PC-3 (cell line): ENCODE measurements at regions not wholly inside any gene's neighbourhood (a gene's known extent, or its start where the extent isn't known, plus 50 kb on each side); places are given as distances from the start of the nearest gene placed in this dataset.

Experiments
- EZH2 ChIP-seq: fragments of 300-600 bp; sonication (generic); IDR thresholded peaks from one replicate; pipeline ENCODE4 v1.6.1; 2017; ENCODE audit warnings: antibody characterized with exemption, mild to moderate bottlenecking, low read length; ENCODE audit not compliant: unreplicated experiment
- TF ChIP-seq, protein P1 (sequence below): fragments of 300-600 bp; sonication (generic); conservative IDR thresholded peaks from 2 replicates; pipeline ENCODE4 v1.5.1; 2017; ENCODE audit warnings: antibody characterized with exemption, low read depth, mild to moderate bottlenecking, low read length

- TF ChIP-seq, protein P1, sequence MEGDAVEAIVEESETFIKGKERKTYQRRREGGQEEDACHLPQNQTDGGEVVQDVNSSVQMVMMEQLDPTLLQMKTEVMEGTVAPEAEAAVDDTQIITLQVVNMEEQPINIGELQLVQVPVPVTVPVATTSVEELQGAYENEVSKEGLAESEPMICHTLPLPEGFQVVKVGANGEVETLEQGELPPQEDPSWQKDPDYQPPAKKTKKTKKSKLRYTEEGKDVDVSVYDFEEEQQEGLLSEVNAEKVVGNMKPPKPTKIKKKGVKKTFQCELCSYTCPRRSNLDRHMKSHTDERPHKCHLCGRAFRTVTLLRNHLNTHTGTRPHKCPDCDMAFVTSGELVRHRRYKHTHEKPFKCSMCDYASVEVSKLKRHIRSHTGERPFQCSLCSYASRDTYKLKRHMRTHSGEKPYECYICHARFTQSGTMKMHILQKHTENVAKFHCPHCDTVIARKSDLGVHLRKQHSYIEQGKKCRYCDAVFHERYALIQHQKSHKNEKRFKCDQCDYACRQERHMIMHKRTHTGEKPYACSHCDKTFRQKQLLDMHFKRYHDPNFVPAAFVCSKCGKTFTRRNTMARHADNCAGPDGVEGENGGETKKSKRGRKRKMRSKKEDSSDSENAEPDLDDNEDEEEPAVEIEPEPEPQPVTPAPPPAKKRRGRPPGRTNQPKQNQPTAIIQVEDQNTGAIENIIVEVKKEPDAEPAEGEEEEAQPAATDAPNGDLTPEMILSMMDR = no peak
- no peak for TF ChIP-seq EZH2
Observed at GRCh38 chr18:75581336-75582131, 154.0 kb upstream of the SMIM21 start.
